ENCODE measurements at regions not wholly inside any gene's neighbourhood (a gene's known extent, or its start where the extent isn't known, plus 50 kb on each side); places are given as distances from the start of the nearest gene placed in this dataset.

- no peak for DNase-seq (ENCODE audit: low spot score)
These were observed 248.4 kb upstream of the LRRC7 start for GRCh38 chr1:69319287-69319686.

- DNase-seq (ENCODE audit: low spot score), result no peak
These were observed 246.9 kb upstream of the LRRC7 start for GRCh38 chr1:69320757-69321211.

GRCh38 chr1:69321311-69321710 is 246.4 kb upstream of the LRRC7 start:
- DNase-seq (ENCODE audit: low spot score), result no peak

- DNase-seq (ENCODE audit: low spot score), result no peak
These were observed 239.5 kb upstream of the LRRC7 start for GRCh38 chr1:69328186-69328585.

- no peak for DNase-seq (ENCODE audit: low spot score)
These were observed 204.5 kb upstream of the LRRC7 start for GRCh38 chr1:69363236-69363635.

- no peak for DNase-seq (ENCODE audit: low spot score)
These were observed 194.2 kb upstream of the LRRC7 start for GRCh38 chr1:69373520-69373919.

- DNase-seq (ENCODE audit: low spot score), result no peak
These were observed 191.3 kb upstream of the LRRC7 start for GRCh38 chr1:69376408-69376807.

GRCh38 chr1:69377507-69377906 is 190.2 kb upstream of the LRRC7 start:
- DNase-seq (ENCODE audit: low spot score), result no peak

- no peak for DNase-seq (ENCODE audit: low spot score)
These were observed 179.7 kb upstream of the LRRC7 start for GRCh38 chr1:69388044-69388443.

GRCh38 chr1:69400128-69400527 is 167.6 kb upstream of the LRRC7 start:
- no peak for DNase-seq (ENCODE audit: low spot score)

- DNase-seq (ENCODE audit: low spot score), result no peak
These were observed 165.8 kb upstream of the LRRC7 start for GRCh38 chr1:69401879-69402278.

GRCh38 chr1:69403756-69404320 is 163.9 kb upstream of the LRRC7 start:
- DNase-seq (ENCODE audit: low spot score), result no peak

- DNase-seq (ENCODE audit: low spot score), result no peak
These were observed 163.2 kb upstream of the LRRC7 start for GRCh38 chr1:69404486-69404885.

- no peak for DNase-seq (ENCODE audit: low spot score)
These were observed 161.5 kb upstream of the LRRC7 start for GRCh38 chr1:69406244-69406643.

- no peak for DNase-seq (ENCODE audit: low spot score)
These were observed 157.8 kb upstream of the LRRC7 start for GRCh38 chr1:69409731-69410456.

GRCh38 chr1:69410457-69410850 is 157.3 kb upstream of the LRRC7 start:
- no peak for DNase-seq (ENCODE audit: low spot score)

GRCh38 chr1:69410893-69411292 is 156.8 kb upstream of the LRRC7 start:
- no peak for DNase-seq (ENCODE audit: low spot score)

- DNase-seq (ENCODE audit: low spot score), result no peak
These were observed 156.1 kb upstream of the LRRC7 start for GRCh38 chr1:69411617-69412016.

- no peak for DNase-seq (ENCODE audit: low spot score)
These were observed 154.6 kb upstream of the LRRC7 start for GRCh38 chr1:69413129-69413528.

GRCh38 chr1:69414574-69414973 is 153.1 kb upstream of the LRRC7 start:
- DNase-seq (ENCODE audit: low spot score), result no peak

- no peak for DNase-seq (ENCODE audit: low spot score)
These were observed 146.4 kb upstream of the LRRC7 start for GRCh38 chr1:69421286-69421685.

GRCh38 chr1:69425871-69426270 is 141.9 kb upstream of the LRRC7 start:
- DNase-seq (ENCODE audit: low spot score), result no peak

GRCh38 chr1:69426401-69426800 is 141.3 kb upstream of the LRRC7 start:
- DNase-seq (ENCODE audit: low spot score), result no peak

GRCh38 chr1:69433073-69433472 is 134.6 kb upstream of the LRRC7 start:
- DNase-seq (ENCODE audit: low spot score), result no peak
